HG02623 (cell line): ENCODE measurements at regions not wholly inside any gene's neighbourhood (a gene's known extent, or its start where the extent isn't known, plus 50 kb on each side); places are given as distances from the start of the nearest gene placed in this dataset.
"Not testable (repeated sequence)": the region's sequence is repeated elsewhere in the genome, so short reads cannot be mapped to it uniquely, and the experiment has no call there.

Source experiments
- ATAC-seq: cut with Tn5 transposase; IDR thresholded peaks from one replicate; pipeline ENCODE4 v1.9.1; 2021; ENCODE audit warnings: moderate library complexity; ENCODE audit not compliant: unreplicated experiment

- ATAC-seq: no peak
Measured at GRCh38 chr13:60716313-60716712, 319.3 kb downstream of the TDRD3 start.

- no peak for ATAC-seq
Measured at GRCh38 chr13:60707878-60708277, 310.9 kb downstream of the TDRD3 start.

GRCh38 chr13:60701895-60702294 is 304.9 kb downstream of the TDRD3 start:
- ATAC-seq: no peak

DNA sequence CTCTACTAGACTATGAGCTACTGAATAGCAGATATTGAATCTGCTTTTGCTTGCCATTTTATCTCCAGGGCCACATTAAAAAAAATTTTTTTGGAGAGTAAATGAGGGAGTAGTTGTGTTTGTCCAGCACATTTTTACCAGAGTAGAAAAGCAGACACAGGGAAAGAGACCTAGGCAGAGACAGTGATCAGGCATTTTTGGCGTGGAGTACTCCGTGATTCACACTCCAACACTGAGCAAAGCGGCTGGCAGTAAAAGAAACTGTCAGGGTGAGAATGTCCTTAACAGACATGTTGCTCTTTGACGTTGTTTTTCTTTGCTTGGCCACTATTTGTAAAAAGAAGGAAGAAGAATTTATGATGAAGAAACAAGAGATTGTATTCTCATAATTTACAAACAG is 304.0 kb downstream of the TDRD3 start:
- ATAC-seq: no peak

- ATAC-seq: no peak
Measured at GRCh38 chr13:60699636-60700035, 302.6 kb downstream of the TDRD3 start.

- ATAC-seq: no peak
Measured at GRCh38 chr13:60696602-60697001, 299.6 kb downstream of the TDRD3 start.

DNA sequence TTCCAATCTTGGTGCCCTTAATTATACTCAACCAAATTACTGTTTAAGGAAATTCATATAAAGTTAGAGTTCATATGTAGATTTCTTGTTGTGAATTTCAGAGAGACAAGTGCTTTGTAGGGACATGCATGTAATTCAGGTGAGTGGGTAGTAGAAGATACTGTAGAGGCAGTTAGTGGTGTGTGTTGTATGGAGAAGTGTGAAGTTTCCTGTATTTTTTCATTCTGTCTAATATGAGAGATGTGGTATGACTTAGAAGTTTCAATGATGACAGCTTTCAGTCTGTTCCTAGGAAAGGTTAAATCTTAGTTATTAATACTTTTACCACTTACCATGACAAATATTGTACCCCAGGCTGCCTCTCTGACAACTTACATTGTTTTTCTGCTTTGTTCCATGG is 294.2 kb downstream of the TDRD3 start:
- ATAC-seq: no peak

DNA sequence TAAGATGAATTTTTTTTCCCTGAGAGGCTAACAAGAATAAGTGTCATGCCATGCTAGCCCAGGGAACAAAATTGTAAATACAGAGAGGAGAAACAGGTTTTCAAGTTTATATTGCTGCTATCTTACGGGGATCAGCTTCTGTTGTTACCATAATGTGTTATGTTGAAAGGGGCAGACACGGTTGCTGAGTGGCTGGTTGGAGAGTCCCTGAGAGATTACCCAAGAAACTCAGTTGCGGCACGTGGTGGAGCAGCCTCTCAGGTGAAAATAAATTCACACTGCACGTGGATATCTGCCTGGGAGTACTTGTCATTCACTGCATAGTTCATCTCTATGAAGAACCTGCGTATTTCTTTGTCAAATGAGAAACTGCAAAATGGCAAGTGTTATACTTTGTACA is 293.6 kb downstream of the TDRD3 start:
- ATAC-seq: no peak

- ATAC-seq: no peak
Measured at GRCh38 chr13:60689571-60689970, 292.6 kb downstream of the TDRD3 start.

GRCh38 chr13:60689076-60689475 is 292.1 kb downstream of the TDRD3 start:
- ATAC-seq: no peak

- ATAC-seq: no peak
Measured at GRCh38 chr13:60679928-60680694, 283.1 kb downstream of the TDRD3 start.

- no peak for ATAC-seq
Measured at GRCh38 chr13:60679131-60679530, 282.1 kb downstream of the TDRD3 start.

DNA sequence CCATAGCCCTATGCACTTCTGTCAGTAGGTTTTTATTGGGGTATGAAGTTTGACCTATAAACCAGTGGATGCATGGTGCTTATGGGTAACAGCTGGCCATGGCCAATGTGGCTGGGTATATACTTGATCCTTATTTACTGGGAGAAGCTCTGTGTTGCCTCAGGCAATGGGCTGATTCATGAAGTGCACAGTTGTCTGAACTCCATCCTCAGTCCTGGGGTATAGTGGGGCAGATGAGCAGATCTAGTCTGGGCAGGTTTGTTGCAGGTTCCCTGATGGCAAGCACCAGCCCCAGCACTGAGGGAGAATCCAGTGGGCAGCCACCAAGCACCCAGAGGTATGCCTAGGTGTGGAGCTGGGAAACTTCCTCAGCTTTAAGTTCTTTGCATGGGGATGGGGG is 274.4 kb downstream of the TDRD3 start:
- no peak for ATAC-seq

- no peak for ATAC-seq
Measured at GRCh38 chr13:60663788-60664187, 266.8 kb downstream of the TDRD3 start.

GRCh38 chr13:60662595-60662994 is 265.6 kb downstream of the TDRD3 start:
- no peak for ATAC-seq

- no peak for ATAC-seq
Measured at GRCh38 chr13:60661521-60661920, 264.5 kb downstream of the TDRD3 start.

DNA sequence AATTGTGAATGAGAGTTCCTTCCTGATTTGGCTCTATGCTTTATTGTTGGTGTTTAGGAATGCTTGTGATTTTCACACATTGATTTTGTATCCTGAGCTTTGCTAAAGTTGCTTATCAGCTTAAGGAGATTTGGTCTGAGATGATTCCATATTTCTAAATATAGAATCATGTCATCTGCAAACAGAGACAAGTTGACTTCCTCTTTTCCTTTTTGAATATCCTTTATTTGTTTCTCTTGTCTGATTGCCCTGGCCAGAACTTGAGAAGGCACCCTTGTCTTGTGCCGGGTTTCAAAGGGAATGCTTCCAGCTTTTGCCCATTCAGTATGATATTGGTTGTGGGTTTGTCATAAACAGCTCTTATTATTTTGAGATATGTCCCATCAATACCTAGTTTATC is 260.6 kb downstream of the TDRD3 start:
- ATAC-seq: not testable (repeated sequence)

GRCh38 chr13:60655256-60655655 is 258.2 kb downstream of the TDRD3 start:
- ATAC-seq: no peak

- ATAC-seq: no peak
Measured at GRCh38 chr13:60654415-60654814, 257.4 kb downstream of the TDRD3 start.

DNA sequence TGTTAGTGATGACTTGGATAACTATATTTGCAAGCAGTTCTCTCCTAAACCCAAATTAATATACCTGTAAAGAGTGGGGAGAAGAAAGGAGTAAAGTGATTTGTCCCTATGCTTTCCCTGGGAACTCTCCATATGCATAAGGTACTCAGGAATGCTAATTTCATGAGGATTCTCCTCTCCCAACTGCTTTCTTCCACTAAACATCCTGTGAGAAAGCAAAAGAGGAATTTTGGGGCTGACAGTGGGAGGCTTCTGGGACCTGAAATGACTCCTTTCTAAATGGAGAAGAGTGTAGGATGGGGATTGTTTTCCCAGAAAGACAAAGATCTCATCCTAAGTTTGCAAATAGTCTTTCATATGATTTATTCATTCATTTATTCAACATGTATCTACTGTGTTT is 250.5 kb downstream of the TDRD3 start:
- no peak for ATAC-seq

GRCh38 chr13:60646620-60647019 is 249.6 kb downstream of the TDRD3 start:
- ATAC-seq: no peak

DNA sequence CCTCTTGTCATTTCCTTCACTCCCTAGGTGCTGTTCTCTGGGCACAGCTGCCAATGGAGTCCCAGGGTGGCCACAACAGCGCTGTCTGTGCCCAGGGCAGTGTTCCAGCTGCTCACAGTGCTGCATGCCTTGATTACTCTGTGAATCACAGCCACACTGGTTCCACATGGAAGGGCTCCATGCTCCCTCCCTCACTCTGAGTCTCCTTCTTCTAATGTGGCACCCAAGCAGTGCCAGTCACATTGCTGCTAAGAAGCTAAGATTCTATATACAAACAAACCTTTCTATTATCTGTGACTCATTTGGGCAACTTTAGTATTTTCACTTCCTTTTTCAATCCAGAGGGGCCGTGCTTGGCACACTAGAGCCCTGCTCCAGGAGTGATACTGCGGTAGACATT is 248.7 kb downstream of the TDRD3 start:
- ATAC-seq: no peak

DNA sequence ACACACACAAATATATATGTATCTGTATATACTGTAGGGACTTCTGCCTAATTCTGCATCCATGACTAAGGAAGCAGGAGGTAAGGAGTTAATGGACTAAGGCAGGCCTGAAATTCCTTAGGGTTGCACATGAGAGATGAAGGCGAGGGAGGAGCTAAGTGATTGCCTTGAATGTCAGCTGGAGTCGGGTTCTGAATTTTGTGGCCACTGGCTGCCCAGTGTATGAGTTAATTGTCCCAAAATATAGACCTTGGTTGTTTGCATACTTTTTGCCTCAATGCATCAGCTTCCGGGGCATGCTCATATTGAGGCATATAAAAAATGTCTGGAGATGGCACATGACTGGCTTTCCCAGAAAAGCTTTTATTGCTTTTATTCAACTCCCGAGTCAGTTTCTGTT is 245.5 kb downstream of the TDRD3 start:
- ATAC-seq: no peak
